ENCODE measurements at regions not wholly inside any gene's neighbourhood (a gene's known extent, or its start where the extent isn't known, plus 50 kb on each side); places are given as distances from the start of the nearest gene placed in this dataset.

DNA sequence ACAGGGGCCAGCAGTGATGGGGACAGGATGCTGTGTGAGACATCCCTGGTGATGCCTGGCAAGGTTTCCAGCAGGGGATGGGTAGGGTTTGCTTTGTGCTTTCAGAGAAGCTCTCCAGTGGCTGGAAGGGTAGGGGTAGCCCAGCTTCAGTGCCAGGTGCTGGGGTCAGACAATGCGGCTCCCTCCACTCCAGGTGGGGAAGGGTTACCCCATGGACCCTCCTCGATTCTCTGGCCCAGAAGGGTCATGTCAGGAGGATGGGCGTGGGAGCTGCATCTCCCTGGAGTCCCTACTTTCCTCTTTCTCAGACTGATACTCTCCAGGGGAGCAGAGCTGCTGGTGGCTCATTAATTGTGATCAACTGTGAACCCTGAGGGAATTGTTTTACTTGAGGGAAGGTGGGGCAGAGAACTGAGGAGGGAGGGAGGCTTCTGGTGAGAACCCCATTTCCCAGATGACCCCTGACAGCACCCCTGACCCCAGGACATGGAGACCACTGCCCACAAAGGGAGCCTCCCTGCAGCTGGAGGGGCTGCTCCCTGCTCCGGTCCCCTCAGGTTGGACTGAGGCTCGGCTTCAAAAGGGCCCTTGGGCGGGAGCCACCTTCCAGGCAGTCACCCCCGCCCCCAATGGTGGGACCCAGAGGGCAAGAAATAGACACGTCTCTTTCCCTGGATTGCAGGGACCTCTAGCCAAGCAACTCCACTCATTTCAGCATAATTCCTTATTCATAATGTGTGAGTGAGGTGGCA, 100.9 kb upstream of the BHLHE23 start:
- Mint-ChIP-seq H3K27me3 (ENCODE audit: low read depth) (peaks cover 52% of the 10 kb centered on the region), H3K9me3 (peaks cover 9% of the 10 kb centered on the region), H3K4me3 (no peak overlapping the region), H3K36me3 (ENCODE audit: low read depth) (no peaks in the 10 kb centered on the region), H3K27ac (no peak overlapping the region), H3K4me1 (no peaks in the 10 kb centered on the region)
- TF ChIP-seq, protein P1, sequence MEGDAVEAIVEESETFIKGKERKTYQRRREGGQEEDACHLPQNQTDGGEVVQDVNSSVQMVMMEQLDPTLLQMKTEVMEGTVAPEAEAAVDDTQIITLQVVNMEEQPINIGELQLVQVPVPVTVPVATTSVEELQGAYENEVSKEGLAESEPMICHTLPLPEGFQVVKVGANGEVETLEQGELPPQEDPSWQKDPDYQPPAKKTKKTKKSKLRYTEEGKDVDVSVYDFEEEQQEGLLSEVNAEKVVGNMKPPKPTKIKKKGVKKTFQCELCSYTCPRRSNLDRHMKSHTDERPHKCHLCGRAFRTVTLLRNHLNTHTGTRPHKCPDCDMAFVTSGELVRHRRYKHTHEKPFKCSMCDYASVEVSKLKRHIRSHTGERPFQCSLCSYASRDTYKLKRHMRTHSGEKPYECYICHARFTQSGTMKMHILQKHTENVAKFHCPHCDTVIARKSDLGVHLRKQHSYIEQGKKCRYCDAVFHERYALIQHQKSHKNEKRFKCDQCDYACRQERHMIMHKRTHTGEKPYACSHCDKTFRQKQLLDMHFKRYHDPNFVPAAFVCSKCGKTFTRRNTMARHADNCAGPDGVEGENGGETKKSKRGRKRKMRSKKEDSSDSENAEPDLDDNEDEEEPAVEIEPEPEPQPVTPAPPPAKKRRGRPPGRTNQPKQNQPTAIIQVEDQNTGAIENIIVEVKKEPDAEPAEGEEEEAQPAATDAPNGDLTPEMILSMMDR (IDR thresholded peaks at IDR 0.05; ENCODE audit: unreplicated experiment in 3 of 3): no peak

DNA sequence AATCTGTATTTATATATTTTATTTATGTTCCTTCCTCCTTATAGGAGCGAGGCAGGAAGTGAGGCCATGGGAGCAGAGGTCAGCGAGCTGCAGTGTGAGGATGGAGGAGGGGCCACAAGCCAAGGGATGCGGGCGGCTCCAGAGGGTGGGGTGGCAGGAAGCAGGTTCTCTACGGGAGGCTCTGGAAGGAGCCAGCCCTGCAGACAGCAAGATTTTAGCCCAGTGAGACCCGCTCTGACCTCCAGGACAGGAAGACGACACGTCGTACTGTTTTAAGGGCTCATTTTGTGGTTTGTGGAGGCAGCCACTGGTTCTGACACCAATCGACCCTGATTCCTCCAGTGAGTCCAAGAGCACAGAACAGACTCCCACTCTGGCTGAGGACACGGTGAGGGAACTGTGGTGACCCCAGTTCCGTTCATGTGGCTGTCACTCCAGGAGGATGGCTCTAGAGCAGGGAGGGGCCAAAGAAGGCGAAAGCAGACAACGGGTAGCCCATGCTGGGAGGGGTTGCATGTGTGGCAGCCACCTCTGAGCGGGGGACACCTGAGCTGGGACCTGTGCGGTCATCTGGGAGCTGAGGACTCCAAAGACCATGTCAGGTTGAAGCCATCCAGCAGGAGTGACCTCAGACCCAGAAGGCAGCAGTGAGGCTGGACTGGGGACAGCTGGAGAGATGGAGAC, 100.1 kb upstream of the BHLHE23 start:
- H3K9me3 Mint-ChIP-seq: peaks cover 9% of the 10 kb centered on the region
- no peaks in the 10 kb centered on the region for H3K4me1 Mint-ChIP-seq
- H3K36me3 Mint-ChIP-seq (ENCODE audit: low read depth): no peaks in the 10 kb centered on the region
- no peak overlapping the region for H3K27ac Mint-ChIP-seq
- peaks cover 51% of the 10 kb centered on the region for H3K27me3 Mint-ChIP-seq (ENCODE audit: low read depth)
- no peak overlapping the region for H3K4me3 Mint-ChIP-seq
- TF ChIP-seq, protein P1 (IDR thresholded peaks at IDR 0.05; ENCODE audit: unreplicated experiment in 3 of 3): no peak

DNA sequence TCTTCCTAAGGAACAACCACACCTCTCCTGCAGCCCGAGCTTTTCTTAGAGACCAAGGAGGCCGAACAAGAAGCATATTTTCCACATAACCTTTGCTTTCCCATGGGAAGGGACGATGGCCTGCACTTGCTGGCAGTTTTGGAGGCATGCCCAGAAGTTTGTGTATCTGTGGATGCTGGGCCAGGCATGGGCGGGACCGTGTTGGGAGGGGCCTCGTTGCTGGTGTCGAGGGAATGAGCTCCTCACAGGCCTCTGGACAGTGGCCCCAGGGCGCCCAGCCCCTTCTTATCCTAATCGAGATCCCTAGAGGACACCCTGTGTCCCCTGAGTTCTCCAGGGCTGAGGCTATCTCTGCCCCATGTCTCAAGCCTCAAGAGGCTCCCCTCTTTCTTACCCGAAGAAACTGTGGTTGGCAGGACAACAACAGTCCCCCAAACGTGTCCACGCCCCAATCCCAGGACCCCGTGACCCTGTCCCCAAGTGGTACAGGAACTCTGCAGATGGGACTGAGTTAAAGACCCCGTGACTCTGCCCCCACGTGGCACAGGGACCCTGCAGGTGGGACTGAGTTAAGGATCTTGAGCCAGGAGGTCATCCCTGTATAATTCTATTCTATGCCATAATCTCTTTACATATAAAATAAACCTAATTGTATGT, 99.5 kb upstream of the BHLHE23 start:
- Mint-ChIP-seq H3K4me1 (no peaks in the 10 kb centered on the region), H3K27me3 (ENCODE audit: low read depth) (peaks cover 47% of the 10 kb centered on the region), H3K4me3 (no peak overlapping the region), H3K36me3 (ENCODE audit: low read depth) (no peaks in the 10 kb centered on the region), H3K9me3 (peaks cover 3% of the 10 kb centered on the region), H3K27ac (no peak overlapping the region)
- TF ChIP-seq, protein P1 (IDR thresholded peaks at IDR 0.05; ENCODE audit: unreplicated experiment in 3 of 3): no peak

DNA sequence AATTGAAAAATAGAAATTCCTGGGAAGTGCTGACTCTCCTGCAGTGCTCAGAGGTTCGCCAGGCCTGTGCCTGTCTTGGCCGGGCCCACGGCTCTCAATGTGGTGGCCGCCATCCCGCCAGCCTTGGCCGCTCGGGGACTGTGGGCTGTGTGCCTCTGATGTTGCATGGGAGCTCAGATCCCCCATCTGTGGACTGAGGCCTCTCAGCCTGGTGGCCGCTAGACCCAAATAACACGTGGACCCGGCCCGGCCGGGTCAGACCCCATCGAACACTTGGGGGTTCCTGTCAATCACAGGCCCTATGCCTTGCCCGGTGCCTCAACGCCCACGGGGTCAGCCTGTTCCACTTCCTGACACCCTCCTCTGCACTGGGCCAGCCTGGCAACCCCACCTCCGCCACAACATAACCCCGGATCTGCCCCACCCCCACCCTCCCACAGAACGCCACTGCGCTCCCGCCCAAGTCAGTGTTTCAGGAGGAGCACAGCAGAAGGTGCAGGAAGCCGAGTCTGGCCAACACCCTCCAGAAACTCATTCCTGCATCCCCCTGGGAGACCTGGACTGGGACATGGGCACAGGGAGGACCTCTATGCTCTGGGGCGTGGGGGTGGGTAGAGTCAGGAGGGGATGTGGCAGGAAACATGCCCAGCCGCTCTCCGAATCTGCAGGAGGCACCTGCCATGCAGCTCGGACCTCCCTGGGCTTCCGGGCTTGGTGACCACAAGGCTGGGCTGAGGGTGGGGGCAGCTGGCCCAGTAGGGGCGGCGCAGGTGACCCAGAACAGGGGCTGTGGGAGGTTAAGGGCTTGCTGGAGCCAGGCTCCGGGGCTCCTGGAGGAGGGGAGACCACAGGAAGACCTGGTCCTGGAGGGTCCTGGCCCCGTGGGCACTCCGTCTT, 98.7 kb upstream of the BHLHE23 start:
- H3K9me3 Mint-ChIP-seq: peaks cover 3% of the 10 kb centered on the region
- TF ChIP-seq, protein P1 (IDR thresholded peaks at IDR 0.05; ENCODE audit: unreplicated experiment in 3 of 3): no peak
- no peaks in the 10 kb centered on the region for H3K36me3 Mint-ChIP-seq (ENCODE audit: low read depth)
- H3K4me3 Mint-ChIP-seq: no peak overlapping the region
- H3K27me3 Mint-ChIP-seq (ENCODE audit: low read depth): peaks cover 45% of the 10 kb centered on the region
- no peak overlapping the region for H3K27ac Mint-ChIP-seq
- H3K4me1 Mint-ChIP-seq: no peaks in the 10 kb centered on the region

DNA sequence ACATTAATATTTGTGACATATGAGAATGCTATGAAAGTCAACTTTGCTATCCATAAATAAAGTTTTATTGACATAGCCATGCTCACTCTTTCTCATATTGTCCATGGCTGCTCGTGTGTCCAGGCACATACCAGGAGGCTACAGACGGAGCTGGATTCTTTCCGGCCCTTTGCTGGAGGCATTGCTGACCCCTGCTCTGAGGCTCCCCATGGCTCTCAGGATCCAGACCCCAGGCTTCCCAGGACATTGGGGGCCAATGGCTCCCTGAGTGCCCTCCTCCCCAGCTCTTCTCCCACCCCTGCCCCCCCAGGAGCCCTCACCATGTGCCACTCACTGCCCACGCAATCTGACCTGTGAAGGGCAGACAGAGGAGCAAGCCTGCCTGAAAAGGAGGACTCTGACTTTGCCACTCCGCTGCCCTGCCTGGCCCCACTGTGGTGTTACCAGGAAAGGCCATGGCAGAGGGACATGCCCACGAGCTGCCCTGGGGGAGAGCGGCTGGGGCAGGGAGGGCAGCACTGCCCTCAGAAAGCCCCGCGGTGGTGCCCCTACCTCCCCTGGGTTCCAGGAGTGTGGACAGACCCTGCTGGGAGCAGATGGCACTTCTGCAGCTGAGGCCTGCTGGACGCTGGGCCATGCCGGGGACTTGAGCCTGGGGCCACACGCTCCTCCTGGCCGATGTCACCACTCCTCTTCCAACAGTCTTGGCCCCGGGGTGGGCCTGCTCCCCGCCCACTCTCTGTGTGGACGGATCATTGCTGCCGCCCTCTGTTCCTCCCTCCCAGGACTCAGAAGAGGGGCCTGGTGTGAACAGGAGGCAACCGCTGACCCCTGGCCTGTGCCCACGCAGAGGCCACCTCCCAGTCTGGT, 97.8 kb upstream of the BHLHE23 start:
- Mint-ChIP-seq H3K4me1 (no peaks in the 10 kb centered on the region), H3K27ac (no peak overlapping the region), H3K36me3 (ENCODE audit: low read depth) (no peaks in the 10 kb centered on the region), H3K27me3 (ENCODE audit: low read depth) (peaks cover 36% of the 10 kb centered on the region), H3K4me3 (peak overlapping the region in 1 of 3 experiments; percentile 43), H3K9me3 (no peaks in the 10 kb centered on the region)
- TF ChIP-seq, protein P1 (IDR thresholded peaks at IDR 0.05; ENCODE audit: unreplicated experiment in 3 of 3): no peak
